Liver (tissue), 8 donors: ENCODE measurements at regions not wholly inside any gene's neighbourhood (a gene's known extent, or its start where the extent isn't known, plus 50 kb on each side); places are given as distances from the start of the nearest gene placed in this dataset.

Experiments used
- DNase-seq: peaks from one replicate; pipeline ENCODE4 v3.0.0-alpha.2; 2017; ENCODE audit warnings: low spot score
- H3K27ac ChIP-seq, 2 donors: one replicate each; pipeline ENCODE4 v1.7.0; 2013; ENCODE audit warnings: inconsistent platforms in 2 of 2, low read length in 2 of 2, control low read depth in 1 of 2, low read depth in 1 of 2, mild to moderate bottlenecking in 1 of 2
- H3K27me3 ChIP-seq, 4 donors: one replicate each; pipeline versions ENCODE4 v1.6.1 to v1.7.0; 2013; ENCODE audit warnings: low read length in 3 of 4, inconsistent platforms in 1 of 4, mild to moderate bottlenecking in 1 of 4, moderate library complexity in 1 of 4; ENCODE audit not compliant: control insufficient read depth in 4 of 4, insufficient read depth in 4 of 4
- H3K36me3 ChIP-seq, 4 donors: one replicate each; pipeline versions ENCODE4 v1.6.1 to v1.7.0; 2013; ENCODE audit warnings: low read length in 3 of 4, mild to moderate bottlenecking in 3 of 4, low read depth in 1 of 4, moderate library complexity in 1 of 4; ENCODE audit not compliant: control insufficient read depth in 4 of 4, insufficient read depth in 3 of 4
- H3K4me1 ChIP-seq, 4 donors: one replicate each; pipeline versions ENCODE4 v1.6.1 to v1.7.0; 2013; ENCODE audit warnings: low read length in 3 of 4, mild to moderate bottlenecking in 3 of 4, moderate library complexity in 1 of 4; ENCODE audit not compliant: control insufficient read depth in 4 of 4, insufficient read depth in 4 of 4
- H3K4me3 ChIP-seq, 3 donors: one replicate each; pipeline versions ENCODE4 v1.6.1 to v1.7.0; 2013; ENCODE audit warnings: low read length in 3 of 3, control low read depth in 1 of 3, low read depth in 1 of 3, mild to moderate bottlenecking in 1 of 3
- H3K9ac ChIP-seq, 2 donors: one replicate each; pipeline ENCODE4 v1.7.0; 2013; ENCODE audit warnings: low read length in 2 of 2, mild to moderate bottlenecking in 2 of 2, moderate library complexity in 2 of 2, control low read depth in 1 of 2, low read depth in 1 of 2
- H3K9me3 ChIP-seq, 4 donors: one replicate each; pipeline versions ENCODE4 v1.6.1 to v1.7.0; 2013; ENCODE audit warnings: low read length in 3 of 4; ENCODE audit not compliant: control insufficient read depth in 4 of 4
- FOXA1 ChIP-seq: IDR thresholded peaks from 2 replicates; pipeline ENCODE4 v1.6.1; 2016; ENCODE audit warnings: antibody characterized with exemption
- FOXA2 ChIP-seq: IDR thresholded peaks from 2 replicates; pipeline ENCODE4 v1.6.1; 2016; ENCODE audit warnings: antibody characterized with exemption
- GABPA ChIP-seq, 2 donors: IDR thresholded peaks in 1 of 2; conservative IDR thresholded peaks in 1 of 2; 2 replicates each; pipeline ENCODE4 v1.6.1; 2016; ENCODE audit warnings: antibody characterized with exemption in 2 of 2, mild to moderate bottlenecking in 1 of 2, moderate library complexity in 1 of 2
- HNF4A ChIP-seq, 2 donors: conservative IDR thresholded peaks; 2 replicates each; pipeline ENCODE4 v1.6.1; 2016; ENCODE audit warnings: antibody characterized with exemption in 2 of 2, mild to moderate bottlenecking in 2 of 2
- HNF4G ChIP-seq: IDR thresholded peaks from 2 replicates; pipeline ENCODE4 v1.6.1; 2016; ENCODE audit warnings: antibody characterized with exemption
- JUND ChIP-seq, 2 donors: IDR thresholded peaks; 2 replicates each; pipeline ENCODE4 v1.6.1; 2016; ENCODE audit warnings: antibody characterized with exemption in 2 of 2
- MAX ChIP-seq: IDR thresholded peaks from 2 replicates; pipeline ENCODE4 v1.6.1; 2016; ENCODE audit warnings: antibody characterized with exemption
- NR2F2 ChIP-seq: IDR thresholded peaks from 2 replicates; pipeline ENCODE4 v1.6.1; 2016; ENCODE audit warnings: antibody characterized with exemption
- RAD21 ChIP-seq, 2 donors: IDR thresholded peaks; 2 replicates each; pipeline ENCODE4 v1.6.1; 2016; ENCODE audit warnings: antibody characterized with exemption in 2 of 2, mild to moderate bottlenecking in 2 of 2
- RXRA ChIP-seq, 2 donors: IDR thresholded peaks; 2 replicates each; pipeline ENCODE4 v1.6.1; 2017 to 2018; ENCODE audit warnings: antibody characterized with exemption in 2 of 2, mild to moderate bottlenecking in 1 of 2
- SP1 ChIP-seq: IDR thresholded peaks from 2 replicates; pipeline ENCODE4 v1.6.1; 2018; ENCODE audit warnings: antibody characterized with exemption, mild to moderate bottlenecking
- TAF1 ChIP-seq: conservative IDR thresholded peaks from 2 replicates; pipeline ENCODE4 v1.6.1; 2016; ENCODE audit warnings: antibody characterized with exemption, mild to moderate bottlenecking
- YY1 ChIP-seq: IDR thresholded peaks from 2 replicates; pipeline ENCODE4 v1.6.1; 2016; ENCODE audit warnings: antibody characterized with exemption, mild to moderate bottlenecking
- WGBS: extraction: QIAGEN DNeasy Blood & Tissue Kit; methylation state at CpG from one replicate; pipeline ENCODE4 v1.1.7; 2013; 5-methylcytosine and 5-hydroxymethylcytosine counted together
- TF ChIP-seq, protein P1 (sequence below): fragments of 150-350 bp; IDR thresholded peaks from 2 replicates; pipeline ENCODE4 v1.5.1; 2017; ENCODE audit warnings: improper control_type of control experiment, low read depth, low read length; ENCODE audit not compliant: missing input control
- TF ChIP-seq, protein P2 (sequence below): IDR thresholded peaks from 2 replicates; pipeline ENCODE4 v1.6.1; 2016; ENCODE audit warnings: antibody characterized with exemption
- TF ChIP-seq, protein P3 (sequence below): IDR thresholded peaks from 2 replicates; pipeline ENCODE4 v1.6.1; 2016; ENCODE audit warnings: antibody characterized with exemption, mild to moderate bottlenecking
- donor health status: healthy.
- donor health status: healthy.
- donor health status: healthy.
- donor health status: healthy.
- donor health status: healthy.

DNA sequence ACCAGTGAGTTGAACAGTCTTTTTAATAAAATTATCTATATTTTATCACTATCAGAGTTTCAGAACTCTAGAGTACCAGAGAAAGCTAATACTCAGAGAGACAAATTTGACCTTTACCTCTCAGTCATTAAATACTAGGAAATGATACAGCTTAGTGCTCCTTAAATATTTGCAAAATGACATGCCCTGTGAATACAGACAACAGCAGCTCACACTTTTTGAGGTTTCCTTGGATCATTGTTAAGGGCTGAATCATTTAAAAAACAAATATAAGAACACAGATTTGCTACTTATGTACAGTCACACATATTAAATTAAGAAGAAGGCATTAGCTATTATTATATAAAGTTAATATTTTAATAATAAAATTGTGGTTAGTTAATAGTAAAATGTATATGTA, 1158.7 kb upstream of the EYS start:
- Histone ChIP-seq H3K4me1 (no peaks in the 10 kb centered on the region), H3K9me3 (no peaks in the 10 kb centered on the region), H3K9ac (no peak overlapping the region), H3K36me3 (no peaks in the 10 kb centered on the region), H3K27ac (no peak overlapping the region), H3K27me3 (no peaks in the 10 kb centered on the region), H3K4me3 (no peak overlapping the region)
- DNase-seq, result no peak
- TF ChIP-seq HNF4G (no peak), FOXA1 (no peak), RAD21 (IDR thresholded peaks at IDR 0.05) (no peak), JUND (IDR thresholded peaks at IDR 0.05) (no peak), SP1 (no peak), YY1 (no peak), TAF1 (no peak), GABPA (IDR thresholded peaks at IDR 0.05 in 1 of 2, conservative IDR thresholded peaks at IDR 0.05 in 1 of 2) (no peak), FOXA2 (no peak), NR2F2 (no peak), HNF4A (conservative IDR thresholded peaks at IDR 0.05) (no peak), RXRA (IDR thresholded peaks at IDR 0.05) (no peak)
- TF ChIP-seq, protein P1, sequence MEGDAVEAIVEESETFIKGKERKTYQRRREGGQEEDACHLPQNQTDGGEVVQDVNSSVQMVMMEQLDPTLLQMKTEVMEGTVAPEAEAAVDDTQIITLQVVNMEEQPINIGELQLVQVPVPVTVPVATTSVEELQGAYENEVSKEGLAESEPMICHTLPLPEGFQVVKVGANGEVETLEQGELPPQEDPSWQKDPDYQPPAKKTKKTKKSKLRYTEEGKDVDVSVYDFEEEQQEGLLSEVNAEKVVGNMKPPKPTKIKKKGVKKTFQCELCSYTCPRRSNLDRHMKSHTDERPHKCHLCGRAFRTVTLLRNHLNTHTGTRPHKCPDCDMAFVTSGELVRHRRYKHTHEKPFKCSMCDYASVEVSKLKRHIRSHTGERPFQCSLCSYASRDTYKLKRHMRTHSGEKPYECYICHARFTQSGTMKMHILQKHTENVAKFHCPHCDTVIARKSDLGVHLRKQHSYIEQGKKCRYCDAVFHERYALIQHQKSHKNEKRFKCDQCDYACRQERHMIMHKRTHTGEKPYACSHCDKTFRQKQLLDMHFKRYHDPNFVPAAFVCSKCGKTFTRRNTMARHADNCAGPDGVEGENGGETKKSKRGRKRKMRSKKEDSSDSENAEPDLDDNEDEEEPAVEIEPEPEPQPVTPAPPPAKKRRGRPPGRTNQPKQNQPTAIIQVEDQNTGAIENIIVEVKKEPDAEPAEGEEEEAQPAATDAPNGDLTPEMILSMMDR, result no peak
- TF ChIP-seq, protein P2, sequence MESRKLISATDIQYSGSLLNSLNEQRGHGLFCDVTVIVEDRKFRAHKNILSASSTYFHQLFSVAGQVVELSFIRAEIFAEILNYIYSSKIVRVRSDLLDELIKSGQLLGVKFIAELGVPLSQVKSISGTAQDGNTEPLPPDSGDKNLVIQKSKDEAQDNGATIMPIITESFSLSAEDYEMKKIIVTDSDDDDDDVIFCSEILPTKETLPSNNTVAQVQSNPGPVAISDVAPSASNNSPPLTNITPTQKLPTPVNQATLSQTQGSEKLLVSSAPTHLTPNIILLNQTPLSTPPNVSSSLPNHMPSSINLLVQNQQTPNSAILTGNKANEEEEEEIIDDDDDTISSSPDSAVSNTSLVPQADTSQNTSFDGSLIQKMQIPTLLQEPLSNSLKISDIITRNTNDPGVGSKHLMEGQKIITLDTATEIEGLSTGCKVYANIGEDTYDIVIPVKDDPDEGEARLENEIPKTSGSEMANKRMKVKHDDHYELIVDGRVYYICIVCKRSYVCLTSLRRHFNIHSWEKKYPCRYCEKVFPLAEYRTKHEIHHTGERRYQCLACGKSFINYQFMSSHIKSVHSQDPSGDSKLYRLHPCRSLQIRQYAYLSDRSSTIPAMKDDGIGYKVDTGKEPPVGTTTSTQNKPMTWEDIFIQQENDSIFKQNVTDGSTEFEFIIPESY, result no peak
- TF ChIP-seq, protein P3, sequence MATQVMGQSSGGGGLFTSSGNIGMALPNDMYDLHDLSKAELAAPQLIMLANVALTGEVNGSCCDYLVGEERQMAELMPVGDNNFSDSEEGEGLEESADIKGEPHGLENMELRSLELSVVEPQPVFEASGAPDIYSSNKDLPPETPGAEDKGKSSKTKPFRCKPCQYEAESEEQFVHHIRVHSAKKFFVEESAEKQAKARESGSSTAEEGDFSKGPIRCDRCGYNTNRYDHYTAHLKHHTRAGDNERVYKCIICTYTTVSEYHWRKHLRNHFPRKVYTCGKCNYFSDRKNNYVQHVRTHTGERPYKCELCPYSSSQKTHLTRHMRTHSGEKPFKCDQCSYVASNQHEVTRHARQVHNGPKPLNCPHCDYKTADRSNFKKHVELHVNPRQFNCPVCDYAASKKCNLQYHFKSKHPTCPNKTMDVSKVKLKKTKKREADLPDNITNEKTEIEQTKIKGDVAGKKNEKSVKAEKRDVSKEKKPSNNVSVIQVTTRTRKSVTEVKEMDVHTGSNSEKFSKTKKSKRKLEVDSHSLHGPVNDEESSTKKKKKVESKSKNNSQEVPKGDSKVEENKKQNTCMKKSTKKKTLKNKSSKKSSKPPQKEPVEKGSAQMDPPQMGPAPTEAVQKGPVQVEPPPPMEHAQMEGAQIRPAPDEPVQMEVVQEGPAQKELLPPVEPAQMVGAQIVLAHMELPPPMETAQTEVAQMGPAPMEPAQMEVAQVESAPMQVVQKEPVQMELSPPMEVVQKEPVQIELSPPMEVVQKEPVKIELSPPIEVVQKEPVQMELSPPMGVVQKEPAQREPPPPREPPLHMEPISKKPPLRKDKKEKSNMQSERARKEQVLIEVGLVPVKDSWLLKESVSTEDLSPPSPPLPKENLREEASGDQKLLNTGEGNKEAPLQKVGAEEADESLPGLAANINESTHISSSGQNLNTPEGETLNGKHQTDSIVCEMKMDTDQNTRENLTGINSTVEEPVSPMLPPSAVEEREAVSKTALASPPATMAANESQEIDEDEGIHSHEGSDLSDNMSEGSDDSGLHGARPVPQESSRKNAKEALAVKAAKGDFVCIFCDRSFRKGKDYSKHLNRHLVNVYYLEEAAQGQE, result no peak

DNA sequence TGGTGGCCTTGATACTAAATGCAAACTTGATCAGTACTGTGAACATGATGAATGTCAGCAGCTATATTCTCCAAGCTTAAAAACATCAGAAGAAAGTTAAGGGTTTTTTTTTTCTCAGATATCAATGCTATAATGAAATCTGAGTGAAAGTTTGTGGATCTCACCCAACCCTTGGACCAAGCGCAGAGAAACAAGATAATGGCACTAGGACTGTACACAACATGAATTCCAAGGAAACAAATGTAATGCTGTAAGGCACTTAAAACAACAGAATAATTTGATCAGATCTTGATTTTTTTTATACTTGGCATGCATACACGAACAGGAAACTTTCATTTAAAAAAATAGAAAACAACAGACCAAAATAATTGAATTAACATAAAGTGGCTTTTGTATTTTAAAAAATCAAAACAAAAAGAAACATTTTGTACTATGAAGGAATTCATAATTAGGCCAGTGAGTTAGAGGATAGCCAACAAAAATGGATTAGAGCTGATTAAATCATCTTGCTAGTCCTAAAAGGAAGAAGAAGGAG, 1154.0 kb upstream of the EYS start:
- no peak overlapping the region for H3K4me3 ChIP-seq
- no peaks in the 10 kb centered on the region for H3K27me3 ChIP-seq
- no peaks in the 10 kb centered on the region for H3K36me3 ChIP-seq
- H3K27ac ChIP-seq, result no peak overlapping the region
- H3K4me1 ChIP-seq, result no peaks in the 10 kb centered on the region
- WGBS, result 54% methylated on average over 2 of the region's 2 CpGs
- DNase-seq, result no peak
- H3K9ac ChIP-seq, result no peak overlapping the region
- H3K9me3 ChIP-seq, result no peaks in the 10 kb centered on the region
- no peak for TF ChIP-seq MAX
- no peak for TF ChIP-seq FOXA1
- no peak for TF ChIP-seq YY1
